Glutamatergic neuron (in vitro differentiated cells): ENCODE measurements at regions not wholly inside any gene's neighbourhood (a gene's known extent, or its start where the extent isn't known, plus 50 kb on each side); places are given as distances from the start of the nearest gene placed in this dataset.

ENCODE experiments used
- DNase-seq: peaks from one replicate; pipeline ENCODE4 v3.0.0; 2022
- H3K27ac Mint-ChIP-seq: one replicate; pipeline ENCODE4 v1.8.0; 2020; ENCODE audit warnings: mild to moderate bottlenecking, mixed read lengths, inconsistent platforms; ENCODE audit not compliant: unreplicated experiment
- H3K27me3 Mint-ChIP-seq: one replicate; pipeline ENCODE4 v1.8.0; 2020; ENCODE audit warnings: mild to moderate bottlenecking, moderate library complexity, mixed read lengths, inconsistent platforms; ENCODE audit not compliant: unreplicated experiment
- H3K36me3 Mint-ChIP-seq: one replicate; pipeline ENCODE4 v1.8.0; 2020; ENCODE audit warnings: mild to moderate bottlenecking, mixed read lengths, inconsistent platforms; ENCODE audit not compliant: unreplicated experiment
- H3K4me1 Mint-ChIP-seq: one replicate; pipeline ENCODE4 v1.8.0; 2020; ENCODE audit warnings: mild to moderate bottlenecking, low read depth, mixed read lengths, inconsistent platforms; ENCODE audit not compliant: unreplicated experiment
- H3K4me3 Mint-ChIP-seq: one replicate; pipeline ENCODE4 v1.8.0; 2020; ENCODE audit warnings: mild to moderate bottlenecking, mixed read lengths, inconsistent platforms; ENCODE audit not compliant: unreplicated experiment
- H3K9me3 Mint-ChIP-seq: one replicate; pipeline ENCODE4 v1.8.0; 2020; ENCODE audit warnings: mild to moderate bottlenecking, moderate library complexity, mixed read lengths, inconsistent platforms; ENCODE audit not compliant: unreplicated experiment
- CTCF ChIP-seq: fragments of 200-600 bp; sonication (generic); IDR thresholded peaks from one replicate; pipeline ENCODE4 v1.5.0; 2021; ENCODE audit not compliant: partially characterized antibody, unreplicated experiment

DNA sequence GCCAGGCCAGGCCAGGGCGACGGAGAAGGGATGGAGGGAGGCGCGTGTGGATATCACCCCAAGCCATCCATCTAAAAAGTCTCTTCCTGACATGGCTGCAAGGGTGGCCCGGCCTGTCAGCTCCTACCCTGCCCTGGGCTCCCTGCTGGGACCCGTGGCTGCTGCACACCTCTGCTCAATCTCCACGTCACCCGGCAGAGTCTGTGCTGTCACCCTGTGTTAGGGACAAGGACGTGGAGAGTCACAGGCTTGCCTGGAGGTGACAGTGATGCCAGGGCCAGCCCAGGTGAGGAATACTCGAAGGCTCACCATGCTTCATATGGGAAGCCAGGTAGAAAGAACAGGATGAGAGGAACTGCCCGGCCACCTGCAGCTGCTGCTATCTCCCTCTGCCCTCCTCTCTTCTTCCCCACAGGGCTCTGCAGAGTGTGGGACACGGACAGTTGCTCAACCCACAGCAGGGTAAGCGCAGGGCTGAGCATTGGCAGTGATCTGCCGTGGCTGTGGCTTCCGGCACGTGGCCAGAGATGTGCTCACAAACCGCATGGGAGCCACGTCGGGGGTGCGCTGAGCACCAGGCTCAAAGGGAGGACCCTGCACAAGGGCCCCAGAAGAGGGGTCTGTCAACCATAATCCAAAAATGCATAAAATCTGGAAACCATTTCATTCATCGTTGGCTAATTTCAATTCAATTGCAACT, 214.3 kb downstream of the DLL1 start:
- no peak for TF ChIP-seq CTCF
- H3K9me3 Mint-ChIP-seq: peaks cover 22% of the 10 kb centered on the region
- no peak overlapping the region for H3K4me3 Mint-ChIP-seq
- peaks cover 17% of the 10 kb centered on the region for H3K27me3 Mint-ChIP-seq
- peaks cover 19% of the 10 kb centered on the region for H3K4me1 Mint-ChIP-seq
- H3K27ac Mint-ChIP-seq: no peak overlapping the region
- H3K36me3 Mint-ChIP-seq: peaks cover 12% of the 10 kb centered on the region
- no peak for DNase-seq

DNA sequence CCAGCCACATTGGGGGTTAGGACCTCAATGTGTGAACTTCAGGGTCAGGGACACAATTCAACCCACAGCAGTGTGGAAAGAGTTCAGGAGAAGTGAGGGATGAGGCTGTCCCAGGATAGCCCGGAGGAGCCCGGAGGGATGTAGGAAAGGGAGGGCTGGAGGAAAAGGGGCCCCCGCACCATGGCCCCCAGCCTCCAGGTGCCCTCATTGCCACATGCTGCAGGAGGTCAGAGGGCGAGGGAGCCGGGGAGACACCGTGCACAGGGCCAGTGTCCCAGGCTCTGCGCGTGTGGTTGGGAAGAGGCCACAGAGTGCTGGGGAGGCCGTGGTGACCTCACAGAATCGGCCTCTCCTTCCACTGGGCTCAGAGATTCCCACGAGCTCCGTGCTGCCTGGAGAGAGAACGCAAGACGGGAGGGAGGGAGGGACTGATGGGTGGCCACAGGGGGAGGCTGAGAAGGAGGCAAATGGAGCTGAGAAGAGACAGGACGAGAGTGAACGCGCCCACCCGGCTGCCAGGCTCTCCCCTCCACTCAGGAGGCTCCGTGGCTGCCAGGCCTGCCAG, 215.1 kb downstream of the DLL1 start:
- Mint-ChIP-seq H3K4me3 (no peak overlapping the region), H3K27me3 (peaks cover 16% of the 10 kb centered on the region), H3K9me3 (peaks cover 22% of the 10 kb centered on the region), H3K27ac (no peak overlapping the region), H3K36me3 (peaks cover 12% of the 10 kb centered on the region), H3K4me1 (peaks cover 15% of the 10 kb centered on the region)
- no peak for TF ChIP-seq CTCF
- DNase-seq: no peak

GRCh38 chr6:170074907-170075306, 216.0 kb downstream of the DLL1 start:
- Mint-ChIP-seq H3K27ac (no peak overlapping the region), H3K27me3 (peaks cover 8% of the 10 kb centered on the region), H3K4me1 (peaks cover 7% of the 10 kb centered on the region), H3K36me3 (peaks cover 17% of the 10 kb centered on the region), H3K4me3 (no peak overlapping the region), H3K9me3 (peaks cover 16% of the 10 kb centered on the region)
- TF ChIP-seq CTCF: no peak
- no peak for DNase-seq

DNA sequence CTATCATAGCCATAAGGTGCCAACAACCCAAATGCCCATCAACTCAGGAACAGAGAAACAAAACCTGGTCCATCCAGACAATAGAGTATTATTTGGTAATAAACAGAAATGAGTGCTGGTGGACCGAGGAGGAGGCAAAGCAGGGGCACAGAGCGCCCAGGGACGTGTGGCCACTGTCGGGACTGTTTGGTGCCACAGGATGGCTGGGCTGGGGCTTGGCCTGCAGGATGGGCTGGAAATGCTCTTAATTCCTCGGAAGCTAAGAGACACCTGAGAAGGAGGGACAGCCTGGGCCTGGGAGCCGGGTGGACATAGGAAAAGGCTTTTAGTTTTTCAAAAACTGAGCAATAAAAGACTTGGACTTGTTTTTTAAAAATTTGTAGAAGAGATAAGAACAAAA, 216.4 kb downstream of the DLL1 start:
- no peak for TF ChIP-seq CTCF
- Mint-ChIP-seq H3K4me1 (peaks cover 6% of the 10 kb centered on the region), H3K9me3 (peaks cover 12% of the 10 kb centered on the region), H3K27ac (no peak overlapping the region), H3K27me3 (peaks cover 8% of the 10 kb centered on the region), H3K4me3 (no peak overlapping the region), H3K36me3 (peaks cover 21% of the 10 kb centered on the region)
- no peak for DNase-seq

GRCh38 chr6:170073846-170074245, 217.0 kb downstream of the DLL1 start:
- no peak overlapping the region for H3K4me3 Mint-ChIP-seq
- no peak overlapping the region for H3K27ac Mint-ChIP-seq
- H3K9me3 Mint-ChIP-seq: peaks cover 10% of the 10 kb centered on the region
- peaks cover 3% of the 10 kb centered on the region for H3K4me1 Mint-ChIP-seq
- no peak for DNase-seq
- peaks cover 4% of the 10 kb centered on the region for H3K27me3 Mint-ChIP-seq
- H3K36me3 Mint-ChIP-seq: peaks cover 21% of the 10 kb centered on the region
- no peak for TF ChIP-seq CTCF
